HEK293T (cell line): ENCODE measurements at regions not wholly inside any gene's neighbourhood (a gene's known extent, or its start where the extent isn't known, plus 50 kb on each side); places are given as distances from the start of the nearest gene placed in this dataset.

Source experiments
- ARNT ChIP-seq: fragments of 450-650 bp; IDR thresholded peaks from 2 replicates; pipeline ENCODE4 v1.6.1; 2017; ENCODE audit warnings: mild to moderate bottlenecking
- ELF4 ChIP-seq: fragments of 450-650 bp; IDR thresholded peaks from 2 replicates; pipeline ENCODE4 v1.6.1; 2017; ENCODE audit warnings: antibody characterized with exemption
- FOXK2 ChIP-seq: fragments of 450-650 bp; IDR thresholded peaks from 2 replicates; pipeline ENCODE4 v1.6.1; 2016; ENCODE audit warnings: mild to moderate bottlenecking
- SP1 ChIP-seq: fragments of 450-650 bp; IDR thresholded peaks from 2 replicates; pipeline ENCODE4 v1.6.1; 2017
- TF ChIP-seq, protein P1 (sequence below): fragments of 450-650 bp; IDR thresholded peaks from 2 replicates; pipeline ENCODE4 v1.6.1; 2016

DNA sequence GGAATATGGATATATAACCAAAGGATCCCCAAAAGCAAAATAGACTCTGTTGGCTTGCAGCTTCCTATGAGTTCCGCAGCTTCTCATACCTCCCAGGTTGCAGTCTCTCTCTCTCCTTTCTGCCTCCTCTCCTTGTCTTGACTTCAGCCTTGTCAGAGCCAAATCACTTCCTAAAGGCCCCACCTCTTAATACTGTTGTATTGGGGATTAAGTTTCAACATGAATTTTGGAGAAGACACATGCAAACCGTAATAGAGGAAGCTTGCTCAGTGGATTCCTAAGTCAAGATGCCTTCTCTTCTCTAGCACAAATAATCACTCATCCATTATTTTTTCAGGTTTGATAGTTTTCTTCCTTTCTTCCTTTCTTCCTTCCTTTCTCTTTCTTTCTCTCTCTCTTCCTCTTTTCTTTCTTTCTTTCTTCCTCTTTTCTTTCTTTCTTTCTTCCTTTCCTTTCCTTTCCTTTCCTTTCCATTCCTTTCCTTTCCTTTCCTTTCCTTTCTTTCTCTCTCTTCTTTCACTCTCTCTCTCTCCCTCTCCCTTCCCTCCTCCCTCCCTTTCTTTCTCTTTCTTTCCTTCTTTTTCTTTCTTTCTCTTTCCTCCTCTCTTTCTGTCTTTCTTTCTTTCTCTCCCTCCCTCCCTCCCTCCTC lies 411.3 kb upstream of the TPM1 start:
- no peak for TF ChIP-seq ELF4
- TF ChIP-seq FOXK2 = no peak
- no peak for TF ChIP-seq ARNT
- no peak for TF ChIP-seq SP1
- TF ChIP-seq, protein P1, sequence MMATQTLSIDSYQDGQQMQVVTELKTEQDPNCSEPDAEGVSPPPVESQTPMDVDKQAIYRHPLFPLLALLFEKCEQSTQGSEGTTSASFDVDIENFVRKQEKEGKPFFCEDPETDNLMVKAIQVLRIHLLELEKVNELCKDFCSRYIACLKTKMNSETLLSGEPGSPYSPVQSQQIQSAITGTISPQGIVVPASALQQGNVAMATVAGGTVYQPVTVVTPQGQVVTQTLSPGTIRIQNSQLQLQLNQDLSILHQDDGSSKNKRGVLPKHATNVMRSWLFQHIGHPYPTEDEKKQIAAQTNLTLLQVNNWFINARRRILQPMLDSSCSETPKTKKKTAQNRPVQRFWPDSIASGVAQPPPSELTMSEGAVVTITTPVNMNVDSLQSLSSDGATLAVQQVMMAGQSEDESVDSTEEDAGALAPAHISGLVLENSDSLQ = no peak
